ENCODE measurements at regions not wholly inside any gene's neighbourhood (a gene's known extent, or its start where the extent isn't known, plus 50 kb on each side); places are given as distances from the start of the nearest gene placed in this dataset.

GRCh38 chr5:24367216-24367615 lies 277.6 kb downstream of the CDH10 start:
- DNase-seq (ENCODE audit: insufficient read length, low spot score) = no peak
- TF ChIP-seq CTCF (IDR thresholded peaks at IDR 0.05; ENCODE audit: insufficient read depth, missing control alignments) = no peak
- FAIRE-seq = no peak

- TF ChIP-seq CTCF (IDR thresholded peaks at IDR 0.05; ENCODE audit: insufficient read depth, missing control alignments) = peak; percentile 6
- FAIRE-seq (no peak), DNase-seq (ENCODE audit: insufficient read length, low spot score) (no peak)
Observed at GRCh38 chr5:24368115-24368514, 276.7 kb downstream of the CDH10 start.

- DNase-seq (ENCODE audit: insufficient read length, low spot score) (no peak), FAIRE-seq (no peak)
- TF ChIP-seq CTCF (IDR thresholded peaks at IDR 0.05; ENCODE audit: insufficient read depth, missing control alignments) = no peak
Observed at GRCh38 chr5:24376210-24376609, 268.6 kb downstream of the CDH10 start.

- no peak for DNase-seq (ENCODE audit: insufficient read length, low spot score)
- TF ChIP-seq CTCF (IDR thresholded peaks at IDR 0.05; ENCODE audit: insufficient read depth, missing control alignments) = no peak
- no peak for FAIRE-seq
Observed at GRCh38 chr5:24376616-24377015, 268.2 kb downstream of the CDH10 start.

GRCh38 chr5:24381861-24382489 lies 262.8 kb downstream of the CDH10 start:
- DNase-seq (ENCODE audit: insufficient read length, low spot score) (no peak), FAIRE-seq (no peak)
- no peak for TF ChIP-seq CTCF (IDR thresholded peaks at IDR 0.05; ENCODE audit: insufficient read depth, missing control alignments)

- FAIRE-seq (no peak), DNase-seq (ENCODE audit: insufficient read length, low spot score) (no peak)
- no peak for TF ChIP-seq CTCF (IDR thresholded peaks at IDR 0.05; ENCODE audit: insufficient read depth, missing control alignments)
Observed at GRCh38 chr5:24385070-24385469, 259.7 kb downstream of the CDH10 start.

- FAIRE-seq (no peak), DNase-seq (ENCODE audit: insufficient read length, low spot score) (no peak)
- no peak for TF ChIP-seq CTCF (IDR thresholded peaks at IDR 0.05; ENCODE audit: insufficient read depth, missing control alignments)
Observed at GRCh38 chr5:24385617-24386016, 259.2 kb downstream of the CDH10 start.

All from D721Med (cell line).